Panc1 (cell line): ENCODE measurements at regions not wholly inside any gene's neighbourhood (a gene's known extent, or its start where the extent isn't known, plus 50 kb on each side); places are given as distances from the start of the nearest gene placed in this dataset.

Experiments used
- ATAC-seq: fragments of 200-7000 bp; cut with Tn5 transposase; 2 replicates; pipeline ENCODE4 v1.9.1; 2020; ENCODE audit warnings: mild to moderate bottlenecking, moderate library complexity
- BruUV-seq: library from RNA; stranded (reverse); fragments of 400-500 nt; replicated peaks from 2 replicates; lab custom pipeline; 2021; lab: Mats Ljungman, UMichigan
- CTCF ChIA-PET: fragments of 300-600 bp; sonication (Branson Sonifier 250); formaldehyde crosslinking; loops from one replicate; lab custom pipeline; 2022; ENCODE audit warnings: antibody characterized with exemption; lab: Charles Lee
- POLR2A ChIA-PET: fragments of 300-600 bp; sonication (Branson Sonifier 250); formaldehyde crosslinking; loops from one replicate; lab custom pipeline; 2022; ENCODE audit warnings: antibody characterized with exemption; lab: Charles Lee
- DNase-seq: peaks from one replicate; pipeline ENCODE4 v3.0.0-alpha.2; 2010; ENCODE audit warnings: low read depth, low spot score
- H3K27ac ChIP-seq: 2 replicates; pipeline ENCODE4 v1.5.1; 2011; ENCODE audit warnings: mild to moderate bottlenecking, low read length, inconsistent platforms
- H3K27me3 ChIP-seq: fragments of 200-500 bp; sonication (Bioruptor generic); 2 replicates; pipeline ENCODE4 v1.6.0; 2014; ENCODE audit warnings: low read length, inconsistent platforms; ENCODE audit not compliant: control insufficient read depth, insufficient read depth
- H3K36me3 ChIP-seq: fragments of 200-500 bp; sonication (Bioruptor generic); 2 replicates; pipeline ENCODE4 v1.5.1; 2014; ENCODE audit warnings: inconsistent platforms, mild to moderate bottlenecking, low read length, moderate library complexity; ENCODE audit not compliant: control insufficient read depth, insufficient read depth
- H3K4me1 ChIP-seq: 2 replicates; pipeline ENCODE4 v1.5.1; 2011; ENCODE audit warnings: inconsistent platforms, mild to moderate bottlenecking, low read length, moderate library complexity; ENCODE audit not compliant: control insufficient read depth, insufficient read depth
- H3K4me3 ChIP-seq, 2 experiments: 2 replicates each; pipeline ENCODE4 v1.5.1; 2011 to 2012; ENCODE audit warnings: low read depth in 2 of 2, low read length in 2 of 2, mild to moderate bottlenecking in 2 of 2, inconsistent platforms in 1 of 2, moderate library complexity in 1 of 2
- H3K9me3 ChIP-seq: fragments of 200-500 bp; sonication (Bioruptor generic); 2 replicates; pipeline ENCODE4 v1.5.1; 2014; ENCODE audit warnings: low read depth, mild to moderate bottlenecking, inconsistent platforms, low read length, moderate library complexity; ENCODE audit not compliant: control insufficient read depth, insufficient read depth
- POLR2AphosphoS5 ChIP-seq: IDR thresholded peaks from 2 replicates; pipeline ENCODE4 v1.6.1; 2012; ENCODE audit warnings: mild to moderate bottlenecking, low read depth, low read length, moderate library complexity
- REST ChIP-seq, 2 experiments: IDR thresholded peaks; 2 replicates each; pipeline ENCODE4 v1.6.1; 2011 to 2012; ENCODE audit warnings: low read depth in 2 of 2, control low read depth in 1 of 2, low read length in 1 of 2, mild to moderate bottlenecking in 1 of 2, moderate library complexity in 1 of 2; ENCODE audit not compliant: insufficient read depth in 1 of 2
- SIN3A ChIP-seq: IDR thresholded peaks from 2 replicates; pipeline ENCODE4 v1.6.1; 2012; ENCODE audit warnings: low read depth, mild to moderate bottlenecking, low read length, moderate library complexity, borderline replicate concordance; ENCODE audit not compliant: insufficient read depth
- TCF7L2 ChIP-seq: IDR thresholded peaks from 2 replicates; pipeline ENCODE4 v1.6.1; 2011; ENCODE audit warnings: mild to moderate bottlenecking, low read depth, low read length, inconsistent platforms
- in situ Hi-C: cut with HindIII; loops from 2 replicates; pipeline ENCODE4 v1.10.0; 2016; ENCODE audit warnings: low sequenced_read_pairs, low pct_unique_long_range_greater_than_20kb
- intact Hi-C: fragments of 100-400 bp; cut with micrococcal nuclease; formaldehyde crosslinking; loops from one replicate; pipeline ENCODE4 v1.10.0; 2022; ENCODE audit not compliant: unreplicated experiment
- TF ChIP-seq, protein P1 (sequence below): fragments of 450-650 bp; IDR thresholded peaks from 2 replicates; pipeline ENCODE4 v1.5.1; 2017; ENCODE audit warnings: mild to moderate bottlenecking

GRCh38 chr4:159010100-159010499 is 92.8 kb upstream of the RAPGEF2 start:
- no peak for DNase-seq
- ChIA-PET CTCF (no interaction called here), POLR2A (no interaction called here)
- in situ Hi-C loops (no loop called here), intact Hi-C loops (no loop called here)
- TF ChIP-seq, protein P1, sequence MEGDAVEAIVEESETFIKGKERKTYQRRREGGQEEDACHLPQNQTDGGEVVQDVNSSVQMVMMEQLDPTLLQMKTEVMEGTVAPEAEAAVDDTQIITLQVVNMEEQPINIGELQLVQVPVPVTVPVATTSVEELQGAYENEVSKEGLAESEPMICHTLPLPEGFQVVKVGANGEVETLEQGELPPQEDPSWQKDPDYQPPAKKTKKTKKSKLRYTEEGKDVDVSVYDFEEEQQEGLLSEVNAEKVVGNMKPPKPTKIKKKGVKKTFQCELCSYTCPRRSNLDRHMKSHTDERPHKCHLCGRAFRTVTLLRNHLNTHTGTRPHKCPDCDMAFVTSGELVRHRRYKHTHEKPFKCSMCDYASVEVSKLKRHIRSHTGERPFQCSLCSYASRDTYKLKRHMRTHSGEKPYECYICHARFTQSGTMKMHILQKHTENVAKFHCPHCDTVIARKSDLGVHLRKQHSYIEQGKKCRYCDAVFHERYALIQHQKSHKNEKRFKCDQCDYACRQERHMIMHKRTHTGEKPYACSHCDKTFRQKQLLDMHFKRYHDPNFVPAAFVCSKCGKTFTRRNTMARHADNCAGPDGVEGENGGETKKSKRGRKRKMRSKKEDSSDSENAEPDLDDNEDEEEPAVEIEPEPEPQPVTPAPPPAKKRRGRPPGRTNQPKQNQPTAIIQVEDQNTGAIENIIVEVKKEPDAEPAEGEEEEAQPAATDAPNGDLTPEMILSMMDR: no peak
- TF ChIP-seq POLR2AphosphoS5: no peak
- H3K27ac ChIP-seq: no peak overlapping the region
- H3K4me3 ChIP-seq: no peak overlapping the region
- no peaks in the 10 kb centered on the region for H3K9me3 ChIP-seq
- H3K4me1 ChIP-seq: no peaks in the 10 kb centered on the region
- no peaks in the 10 kb centered on the region for H3K36me3 ChIP-seq
- ATAC-seq: no peak
- H3K27me3 ChIP-seq: no peaks in the 10 kb centered on the region
- BruUV-seq: no TSS peak

DNA sequence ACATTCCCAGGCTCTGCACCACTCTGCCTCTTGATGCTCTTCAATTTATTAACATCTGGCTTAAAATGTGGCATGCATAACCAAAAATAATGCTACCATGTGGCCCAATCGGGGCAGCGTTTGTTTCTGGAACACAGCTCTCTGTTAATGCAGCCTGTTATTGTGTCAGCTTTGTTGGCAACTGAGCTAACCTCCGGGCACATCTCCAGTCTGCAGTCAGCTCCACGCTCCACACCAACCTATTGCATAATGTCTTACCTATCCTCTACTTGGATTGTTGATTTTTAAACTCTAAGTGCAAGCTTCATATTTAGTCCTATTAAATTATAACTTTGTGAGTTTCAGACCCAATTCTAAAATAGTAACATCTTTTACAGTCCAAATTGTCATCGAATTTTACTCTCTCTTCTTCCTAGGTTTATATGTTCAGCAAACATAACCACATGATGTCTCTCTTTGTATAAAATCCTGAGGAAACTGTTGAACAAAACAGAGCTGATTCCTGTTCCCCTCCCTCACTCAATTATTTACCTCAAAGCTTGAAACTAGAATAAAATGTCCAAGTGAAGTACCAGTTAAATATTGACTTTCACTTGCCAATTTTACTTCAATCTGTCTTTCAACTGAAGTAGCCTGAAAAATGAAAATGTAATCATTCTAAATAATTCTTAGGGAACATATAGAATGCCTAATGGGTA is 92.2 kb upstream of the RAPGEF2 start:
- Histone ChIP-seq H3K4me1 (no peaks in the 10 kb centered on the region), H3K9me3 (no peaks in the 10 kb centered on the region), H3K27ac (no peak overlapping the region), H3K36me3 (no peaks in the 10 kb centered on the region), H3K27me3 (no peaks in the 10 kb centered on the region), H3K4me3 (no peak overlapping the region)
- DNase-seq: no peak
- in situ Hi-C loops (no loop called here), intact Hi-C loops (no loop called here)
- ChIA-PET POLR2A (no interaction called here), CTCF (no interaction called here)
- TF ChIP-seq, protein P1: no peak
- no peak for TF ChIP-seq REST (IDR thresholded peaks at IDR 0.05; ENCODE audit: insufficient read depth in 1 of 2, low read depth in 2 of 2, low read length in 1 of 2)
- TF ChIP-seq SIN3A: no peak
- TF ChIP-seq TCF7L2: no peak
- TF ChIP-seq POLR2AphosphoS5: no peak
- no TSS peak for BruUV-seq
- no peak for ATAC-seq
